ENCODE measurements at regions not wholly inside any gene's neighbourhood (a gene's known extent, or its start where the extent isn't known, plus 50 kb on each side); places are given as distances from the start of the nearest gene placed in this dataset.

DNA sequence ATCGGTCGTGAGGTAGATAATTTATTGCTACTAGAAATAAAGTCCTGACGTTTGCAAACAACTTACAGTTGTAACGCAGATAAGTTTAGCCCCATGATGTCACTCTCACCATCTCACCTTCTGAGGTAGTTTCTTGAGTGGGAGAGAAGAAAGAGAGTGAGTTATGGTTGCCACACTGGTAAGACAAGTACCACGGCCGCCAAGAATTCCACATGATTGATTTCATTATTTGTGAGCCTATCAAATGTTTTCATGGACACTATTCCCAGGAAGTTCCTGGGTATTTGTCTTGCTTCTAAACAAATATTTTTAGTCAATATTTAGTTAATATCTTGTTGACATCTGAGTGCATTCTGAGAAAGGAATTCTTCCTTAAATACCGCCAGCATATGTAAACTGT lies 339.4 kb upstream of the KIAA1217 start (continued):
- no peak for TF ChIP-seq SIRT6 (IDR thresholded peaks at IDR 0.05; ENCODE audit: low read length)
- no peak for TF ChIP-seq PHF8 (conservative IDR thresholded peaks at IDR 0.05; ENCODE audit: low read depth, low read length)
- TF ChIP-seq SP4 (IDR thresholded peaks at IDR 0.05; ENCODE audit: low read length), result no peak
